B cell (primary cell): ENCODE measurements at regions not wholly inside any gene's neighbourhood (a gene's known extent, or its start where the extent isn't known, plus 50 kb on each side); places are given as distances from the start of the nearest gene placed in this dataset.

Experiments
- EZH2 ChIP-seq: IDR thresholded peaks from 2 replicates; pipeline ENCODE4 v1.6.1; 2012; ENCODE audit warnings: borderline replicate concordance, low read depth, mild to moderate bottlenecking, moderate library complexity, low read length; ENCODE audit not compliant: insufficient read depth, poor library complexity, severe bottlenecking
- TF ChIP-seq, protein P1 (sequence below): fragments of 200-600 bp; IDR thresholded peaks from one replicate; pipeline ENCODE4 v1.8.0; 2022; ENCODE audit warnings: antibody characterized with exemption, mild to moderate bottlenecking

DNA sequence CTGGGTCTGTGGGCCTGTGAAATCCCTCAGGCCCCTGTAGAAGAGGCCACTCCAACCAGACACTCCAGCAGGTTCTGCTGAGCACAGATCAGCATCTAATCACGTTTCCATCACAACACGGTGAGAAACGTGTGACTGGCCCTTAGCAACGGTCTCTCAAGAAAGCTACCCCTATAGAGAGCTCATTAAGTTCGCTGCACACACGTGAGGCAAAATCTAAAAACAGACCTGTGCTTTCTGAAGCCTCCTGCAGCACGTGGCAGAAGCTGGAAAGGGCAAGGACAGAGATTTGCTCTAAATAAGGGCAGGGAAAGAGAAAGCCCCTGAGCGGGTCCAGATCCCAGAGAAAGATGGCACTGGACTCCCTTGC, 56.5 kb downstream of the GPR6 start:
- TF ChIP-seq, protein P1, sequence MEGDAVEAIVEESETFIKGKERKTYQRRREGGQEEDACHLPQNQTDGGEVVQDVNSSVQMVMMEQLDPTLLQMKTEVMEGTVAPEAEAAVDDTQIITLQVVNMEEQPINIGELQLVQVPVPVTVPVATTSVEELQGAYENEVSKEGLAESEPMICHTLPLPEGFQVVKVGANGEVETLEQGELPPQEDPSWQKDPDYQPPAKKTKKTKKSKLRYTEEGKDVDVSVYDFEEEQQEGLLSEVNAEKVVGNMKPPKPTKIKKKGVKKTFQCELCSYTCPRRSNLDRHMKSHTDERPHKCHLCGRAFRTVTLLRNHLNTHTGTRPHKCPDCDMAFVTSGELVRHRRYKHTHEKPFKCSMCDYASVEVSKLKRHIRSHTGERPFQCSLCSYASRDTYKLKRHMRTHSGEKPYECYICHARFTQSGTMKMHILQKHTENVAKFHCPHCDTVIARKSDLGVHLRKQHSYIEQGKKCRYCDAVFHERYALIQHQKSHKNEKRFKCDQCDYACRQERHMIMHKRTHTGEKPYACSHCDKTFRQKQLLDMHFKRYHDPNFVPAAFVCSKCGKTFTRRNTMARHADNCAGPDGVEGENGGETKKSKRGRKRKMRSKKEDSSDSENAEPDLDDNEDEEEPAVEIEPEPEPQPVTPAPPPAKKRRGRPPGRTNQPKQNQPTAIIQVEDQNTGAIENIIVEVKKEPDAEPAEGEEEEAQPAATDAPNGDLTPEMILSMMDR: no peak
- TF ChIP-seq EZH2: no peak
